Neural crest cell (in vitro differentiated cells): ENCODE measurements at regions not wholly inside any gene's neighbourhood (a gene's known extent, or its start where the extent isn't known, plus 50 kb on each side); places are given as distances from the start of the nearest gene placed in this dataset.

Experiments
- DNase-seq: peaks from one replicate; pipeline ENCODE4 v3.0.0; 2021; ENCODE audit warnings: low read depth, mixed read lengths, low spot score
- H3K27ac Mint-ChIP-seq: one replicate; pipeline ENCODE4 v1.8.0; 2021; ENCODE audit warnings: mild to moderate bottlenecking, mixed read lengths; ENCODE audit not compliant: unreplicated experiment
- H3K27me3 Mint-ChIP-seq: 2 replicates; pipeline ENCODE4 v1.8.0; 2021; ENCODE audit warnings: low read depth, mild to moderate bottlenecking, mixed read lengths
- H3K36me3 Mint-ChIP-seq: 2 replicates; pipeline ENCODE4 v1.8.0; 2021; ENCODE audit warnings: low read depth, mild to moderate bottlenecking, mixed read lengths
- H3K4me1 Mint-ChIP-seq: 2 replicates; pipeline ENCODE4 v1.8.0; 2021; ENCODE audit warnings: mixed read lengths
- H3K4me3 Mint-ChIP-seq: one replicate; pipeline ENCODE4 v1.8.0; 2021; ENCODE audit warnings: mild to moderate bottlenecking, mixed read lengths
- H3K9me3 Mint-ChIP-seq: 2 replicates; pipeline ENCODE4 v1.8.0; 2021; ENCODE audit warnings: mixed read lengths
- TF ChIP-seq, protein P1 (sequence below): fragments of 200-600 bp; sonication (generic); conservative IDR thresholded peaks from 2 replicates; pipeline ENCODE4 v1.5.0; 2021; ENCODE audit warnings: antibody characterized with exemption, mild to moderate bottlenecking

DNA sequence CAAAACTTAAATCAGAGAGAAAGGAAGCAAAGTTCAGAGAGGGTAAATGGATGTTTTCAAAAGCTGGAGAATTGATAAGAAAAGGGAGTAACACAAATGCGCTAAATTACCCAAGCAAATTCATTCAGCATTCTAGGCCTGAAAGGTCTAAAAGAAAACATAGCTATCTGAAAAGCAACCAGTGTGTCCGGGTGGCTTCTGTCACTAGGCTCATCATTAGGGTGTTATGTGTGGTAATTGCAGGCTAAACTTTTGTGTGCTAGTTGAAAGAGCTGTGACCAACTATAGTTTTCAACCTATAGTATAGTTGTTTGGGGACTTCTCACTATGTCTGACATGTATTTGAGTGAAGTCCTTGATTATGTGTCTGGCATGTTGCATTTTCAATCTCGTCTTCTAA, 839.6 kb upstream of the ZEB2 start:
- no peak for DNase-seq
- Mint-ChIP-seq H3K9me3 (no peaks in the 10 kb centered on the region), H3K27me3 (no peaks in the 10 kb centered on the region), H3K36me3 (no peaks in the 10 kb centered on the region), H3K4me3 (no peak overlapping the region), H3K4me1 (peaks cover 6% of the 10 kb centered on the region), H3K27ac (no peak overlapping the region)
- TF ChIP-seq, protein P1, sequence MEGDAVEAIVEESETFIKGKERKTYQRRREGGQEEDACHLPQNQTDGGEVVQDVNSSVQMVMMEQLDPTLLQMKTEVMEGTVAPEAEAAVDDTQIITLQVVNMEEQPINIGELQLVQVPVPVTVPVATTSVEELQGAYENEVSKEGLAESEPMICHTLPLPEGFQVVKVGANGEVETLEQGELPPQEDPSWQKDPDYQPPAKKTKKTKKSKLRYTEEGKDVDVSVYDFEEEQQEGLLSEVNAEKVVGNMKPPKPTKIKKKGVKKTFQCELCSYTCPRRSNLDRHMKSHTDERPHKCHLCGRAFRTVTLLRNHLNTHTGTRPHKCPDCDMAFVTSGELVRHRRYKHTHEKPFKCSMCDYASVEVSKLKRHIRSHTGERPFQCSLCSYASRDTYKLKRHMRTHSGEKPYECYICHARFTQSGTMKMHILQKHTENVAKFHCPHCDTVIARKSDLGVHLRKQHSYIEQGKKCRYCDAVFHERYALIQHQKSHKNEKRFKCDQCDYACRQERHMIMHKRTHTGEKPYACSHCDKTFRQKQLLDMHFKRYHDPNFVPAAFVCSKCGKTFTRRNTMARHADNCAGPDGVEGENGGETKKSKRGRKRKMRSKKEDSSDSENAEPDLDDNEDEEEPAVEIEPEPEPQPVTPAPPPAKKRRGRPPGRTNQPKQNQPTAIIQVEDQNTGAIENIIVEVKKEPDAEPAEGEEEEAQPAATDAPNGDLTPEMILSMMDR, result no peak

GRCh38 chr2:145356056-145356455, 836.1 kb upstream of the ZEB2 start:
- Mint-ChIP-seq H3K36me3 (no peaks in the 10 kb centered on the region), H3K4me3 (no peak overlapping the region), H3K27ac (no peak overlapping the region), H3K4me1 (peaks cover 18% of the 10 kb centered on the region), H3K27me3 (no peaks in the 10 kb centered on the region), H3K9me3 (no peaks in the 10 kb centered on the region)
- TF ChIP-seq, protein P1, result no peak
- DNase-seq, result no peak

DNA sequence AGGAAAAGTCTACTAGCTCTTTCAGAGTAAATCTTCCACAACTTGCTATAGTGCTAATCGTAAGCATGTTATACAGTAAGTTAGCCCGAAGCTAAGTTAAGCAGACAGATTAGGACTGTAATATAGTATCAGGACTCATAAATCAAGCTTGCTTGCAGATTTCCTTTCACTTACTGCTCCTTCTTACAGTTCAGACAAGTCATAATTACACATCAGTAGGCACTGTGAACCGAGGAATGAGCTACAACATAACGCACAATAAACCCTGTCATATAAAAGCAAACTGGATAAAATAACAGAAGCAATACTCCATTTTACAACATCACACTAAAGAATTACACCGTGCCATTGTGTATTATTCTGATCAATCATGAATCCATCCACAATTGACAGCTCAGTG, 832.6 kb upstream of the ZEB2 start:
- Mint-ChIP-seq H3K27ac (no peak overlapping the region), H3K4me3 (no peak overlapping the region), H3K36me3 (no peaks in the 10 kb centered on the region), H3K27me3 (no peaks in the 10 kb centered on the region), H3K9me3 (no peaks in the 10 kb centered on the region), H3K4me1 (peaks cover 18% of the 10 kb centered on the region)
- TF ChIP-seq, protein P1, result no peak
- no peak for DNase-seq

DNA sequence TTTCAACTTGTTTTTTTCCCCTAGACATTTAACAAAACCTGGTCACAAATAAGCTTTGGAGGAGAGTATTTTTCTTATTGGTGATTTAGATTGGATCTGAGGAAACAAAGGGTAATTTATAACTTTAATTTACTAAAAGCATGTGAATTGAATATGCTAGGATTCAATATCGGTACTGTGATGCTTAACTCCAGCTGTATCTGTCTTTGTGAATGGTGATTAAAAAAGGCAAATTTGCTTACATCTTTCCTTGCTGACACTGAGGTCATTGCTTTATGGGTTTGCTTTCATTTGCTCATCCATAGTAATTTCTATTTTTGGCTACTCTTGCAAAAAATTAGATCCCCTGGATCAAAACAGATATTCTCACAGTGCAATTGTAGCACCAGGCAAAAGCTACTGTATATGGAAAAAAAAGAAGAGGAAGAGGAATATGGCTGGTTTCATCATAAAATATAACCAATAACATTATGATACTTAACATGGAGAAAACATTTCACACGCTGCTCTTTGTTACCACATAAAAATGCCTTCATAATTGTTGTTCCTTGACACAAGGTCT, 832.0 kb upstream of the ZEB2 start:
- TF ChIP-seq, protein P1, result no peak
- H3K4me3 Mint-ChIP-seq, result no peak overlapping the region
- H3K9me3 Mint-ChIP-seq, result no peaks in the 10 kb centered on the region
- DNase-seq, result no peak
- H3K27ac Mint-ChIP-seq, result no peak overlapping the region
- no peaks in the 10 kb centered on the region for H3K36me3 Mint-ChIP-seq
- H3K4me1 Mint-ChIP-seq, result peaks cover 18% of the 10 kb centered on the region
- no peaks in the 10 kb centered on the region for H3K27me3 Mint-ChIP-seq

- H3K27ac Mint-ChIP-seq, result no peak overlapping the region
- H3K27me3 Mint-ChIP-seq, result no peaks in the 10 kb centered on the region
- TF ChIP-seq, protein P1, result no peak
- no peaks in the 10 kb centered on the region for H3K36me3 Mint-ChIP-seq
- H3K9me3 Mint-ChIP-seq, result no peaks in the 10 kb centered on the region
- no peak overlapping the region for H3K4me3 Mint-ChIP-seq
- DNase-seq, result no peak
- peaks cover 12% of the 10 kb centered on the region for H3K4me1 Mint-ChIP-seq
Measured at GRCh38 chr2:145350011-145350410, 830.1 kb upstream of the ZEB2 start.
